DND-41 (cell line): ENCODE measurements at regions not wholly inside any gene's neighbourhood (a gene's known extent, or its start where the extent isn't known, plus 50 kb on each side); places are given as distances from the start of the nearest gene placed in this dataset.

Experiments used
- EZH2 ChIP-seq: IDR thresholded peaks from 3 replicates; pipeline ENCODE4 v1.6.1; 2012; ENCODE audit warnings: borderline replicate concordance, low read depth, mild to moderate bottlenecking, moderate library complexity, low read length, inconsistent platforms; ENCODE audit not compliant: severe bottlenecking
- TF ChIP-seq, protein P1 (sequence below): IDR thresholded peaks from 2 replicates; pipeline ENCODE4 v1.5.1; 2012; ENCODE audit warnings: borderline replicate concordance, low read length, moderate library complexity, mild to moderate bottlenecking; ENCODE audit not compliant: poor library complexity, severe bottlenecking; ENCODE audit errors: extremely low read depth

GRCh38 chr22:45083659-45084305 is 74.0 kb upstream of the PHF21B start:
- TF ChIP-seq, protein P1, sequence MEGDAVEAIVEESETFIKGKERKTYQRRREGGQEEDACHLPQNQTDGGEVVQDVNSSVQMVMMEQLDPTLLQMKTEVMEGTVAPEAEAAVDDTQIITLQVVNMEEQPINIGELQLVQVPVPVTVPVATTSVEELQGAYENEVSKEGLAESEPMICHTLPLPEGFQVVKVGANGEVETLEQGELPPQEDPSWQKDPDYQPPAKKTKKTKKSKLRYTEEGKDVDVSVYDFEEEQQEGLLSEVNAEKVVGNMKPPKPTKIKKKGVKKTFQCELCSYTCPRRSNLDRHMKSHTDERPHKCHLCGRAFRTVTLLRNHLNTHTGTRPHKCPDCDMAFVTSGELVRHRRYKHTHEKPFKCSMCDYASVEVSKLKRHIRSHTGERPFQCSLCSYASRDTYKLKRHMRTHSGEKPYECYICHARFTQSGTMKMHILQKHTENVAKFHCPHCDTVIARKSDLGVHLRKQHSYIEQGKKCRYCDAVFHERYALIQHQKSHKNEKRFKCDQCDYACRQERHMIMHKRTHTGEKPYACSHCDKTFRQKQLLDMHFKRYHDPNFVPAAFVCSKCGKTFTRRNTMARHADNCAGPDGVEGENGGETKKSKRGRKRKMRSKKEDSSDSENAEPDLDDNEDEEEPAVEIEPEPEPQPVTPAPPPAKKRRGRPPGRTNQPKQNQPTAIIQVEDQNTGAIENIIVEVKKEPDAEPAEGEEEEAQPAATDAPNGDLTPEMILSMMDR = no peak
- TF ChIP-seq EZH2 = no peak
